Chondrocyte (in vitro differentiated cells): ENCODE measurements at regions not wholly inside any gene's neighbourhood (a gene's known extent, or its start where the extent isn't known, plus 50 kb on each side); places are given as distances from the start of the nearest gene placed in this dataset.

ENCODE experiments used
- DNase-seq: peaks from one replicate; pipeline ENCODE4 v3.0.0; 2021; ENCODE audit warnings: mixed read lengths, low spot score
- H3K27ac Mint-ChIP-seq: one replicate; pipeline ENCODE4 v1.8.0; 2021; ENCODE audit warnings: mild to moderate bottlenecking, moderate library complexity, mixed read lengths; ENCODE audit not compliant: unreplicated experiment
- H3K27me3 Mint-ChIP-seq: 2 replicates; pipeline ENCODE4 v1.8.0; 2021; ENCODE audit warnings: low read depth, mixed read lengths
- H3K36me3 Mint-ChIP-seq: 2 replicates; pipeline ENCODE4 v1.8.0; 2021; ENCODE audit warnings: low read depth, mixed read lengths
- H3K4me1 Mint-ChIP-seq: 2 replicates; pipeline ENCODE4 v1.8.0; 2021; ENCODE audit warnings: low read depth, mild to moderate bottlenecking, mixed read lengths
- H3K4me3 Mint-ChIP-seq: one replicate; pipeline ENCODE4 v1.8.0; 2021; ENCODE audit warnings: mild to moderate bottlenecking, moderate library complexity, mixed read lengths; ENCODE audit not compliant: unreplicated experiment
- H3K9me3 Mint-ChIP-seq: 2 replicates; pipeline ENCODE4 v1.8.0; 2021; ENCODE audit warnings: low read depth, mixed read lengths
- CTCF ChIP-seq: fragments of 200-600 bp; sonication (generic); IDR thresholded peaks from 2 replicates; pipeline ENCODE4 v1.5.0; 2021; ENCODE audit warnings: antibody characterized with exemption, mild to moderate bottlenecking, moderate library complexity

- Mint-ChIP-seq H3K9me3 (no peaks in the 10 kb centered on the region), H3K27me3 (no peaks in the 10 kb centered on the region), H3K36me3 (no peaks in the 10 kb centered on the region), H3K27ac (no peak overlapping the region), H3K4me3 (no peak overlapping the region), H3K4me1 (peaks cover 32% of the 10 kb centered on the region)
- peak; percentile 48 for DNase-seq
- no peak for TF ChIP-seq CTCF
Observed at GRCh38 chr11:69959461-69959860, 118.7 kb upstream of the ANO1 start.

GRCh38 chr11:69961738-69962137 is 116.4 kb upstream of the ANO1 start:
- Mint-ChIP-seq H3K4me3 (no peak overlapping the region), H3K9me3 (no peaks in the 10 kb centered on the region), H3K27ac (no peak overlapping the region), H3K36me3 (no peaks in the 10 kb centered on the region), H3K4me1 (peaks cover 23% of the 10 kb centered on the region), H3K27me3 (no peaks in the 10 kb centered on the region)
- no peak for DNase-seq
- no peak for TF ChIP-seq CTCF

GRCh38 chr11:69962152-69962551 is 116.0 kb upstream of the ANO1 start:
- no peaks in the 10 kb centered on the region for H3K36me3 Mint-ChIP-seq
- no peak overlapping the region for H3K4me3 Mint-ChIP-seq
- peaks cover 20% of the 10 kb centered on the region for H3K4me1 Mint-ChIP-seq
- no peak for TF ChIP-seq CTCF
- no peaks in the 10 kb centered on the region for H3K9me3 Mint-ChIP-seq
- no peaks in the 10 kb centered on the region for H3K27me3 Mint-ChIP-seq
- H3K27ac Mint-ChIP-seq, result no peak overlapping the region
- no peak for DNase-seq

- no peak overlapping the region for H3K4me3 Mint-ChIP-seq
Observed at GRCh38 chr11:69963533-69964246, 114.4 kb upstream of the ANO1 start.

GRCh38 chr11:69964247-69964643 is 113.9 kb upstream of the ANO1 start:
- Mint-ChIP-seq H3K4me3 (no peak overlapping the region), H3K27me3 (peaks cover 2% of the 10 kb centered on the region), H3K9me3 (no peaks in the 10 kb centered on the region), H3K36me3 (no peaks in the 10 kb centered on the region), H3K27ac (no peak overlapping the region), H3K4me1 (peaks cover 13% of the 10 kb centered on the region)
- DNase-seq, result no peak
- no peak for TF ChIP-seq CTCF

More at GRCh38 chr11:69963533-69964246, 114.4 kb upstream of the ANO1 start:
- Mint-ChIP-seq H3K9me3 (no peaks in the 10 kb centered on the region), H3K36me3 (no peaks in the 10 kb centered on the region), H3K27ac (no peak overlapping the region), H3K4me1 (peaks cover 13% of the 10 kb centered on the region), H3K27me3 (no peaks in the 10 kb centered on the region)
- no peak for DNase-seq
- no peak for TF ChIP-seq CTCF
